Astrocyte (in vitro differentiated cells and primary cell): ENCODE measurements at regions not wholly inside any gene's neighbourhood (a gene's known extent, or its start where the extent isn't known, plus 50 kb on each side); places are given as distances from the start of the nearest gene placed in this dataset.

Source experiments
- DNase-seq: peaks from one replicate; pipeline ENCODE4 v3.0.0-alpha.2; 2010; ENCODE audit warnings: low read depth
- FAIRE-seq: peaks from 2 replicates; lab custom pipeline; 2011; peaks lifted over from hg19 to GRCh38; lab: Jason Lieb, UNC
- H2AFZ ChIP-seq: 2 replicates; pipeline ENCODE4 v1.6.0; 2012; ENCODE audit warnings: low read depth, low read length, inconsistent platforms
- H3K27ac ChIP-seq: 2 replicates; pipeline ENCODE4 v1.5.1; 2011; ENCODE audit warnings: low read depth, low read length, inconsistent platforms
- H3K27me3 ChIP-seq: 2 replicates; pipeline ENCODE4 v1.6.0; 2011; ENCODE audit warnings: low read length, inconsistent platforms; ENCODE audit not compliant: insufficient read depth
- H3K36me3 ChIP-seq: 2 replicates; pipeline ENCODE4 v1.5.1; 2011; ENCODE audit warnings: low read length, inconsistent platforms; ENCODE audit not compliant: insufficient read depth
- H3K4me1 ChIP-seq: 2 replicates; pipeline ENCODE4 v1.5.1; 2011; ENCODE audit warnings: low read length, inconsistent platforms; ENCODE audit not compliant: insufficient read depth
- H3K4me2 ChIP-seq: 2 replicates; pipeline ENCODE4 v1.6.0; 2012; ENCODE audit warnings: low read length, inconsistent platforms
- H3K4me3 ChIP-seq: 2 replicates; pipeline ENCODE4 v1.5.1; 2011; ENCODE audit warnings: low read depth, mild to moderate bottlenecking, low read length, inconsistent platforms; ENCODE audit not compliant: insufficient read depth
- H3K79me2 ChIP-seq: 2 replicates; pipeline ENCODE4 v1.6.0; 2012; ENCODE audit warnings: mild to moderate bottlenecking, low read length, inconsistent platforms; ENCODE audit not compliant: insufficient read depth
- H3K9ac ChIP-seq: 2 replicates; pipeline ENCODE4 v1.6.0; 2012; ENCODE audit warnings: mild to moderate bottlenecking, low read length, inconsistent platforms
- H3K9me3 ChIP-seq: 2 replicates; pipeline ENCODE4 v1.5.1; 2012; ENCODE audit warnings: low read depth, mild to moderate bottlenecking, low read length, inconsistent platforms; ENCODE audit not compliant: insufficient read depth
- H4K20me1 ChIP-seq: 2 replicates; pipeline ENCODE4 v1.6.0; 2012; ENCODE audit warnings: low read length, inconsistent platforms; ENCODE audit not compliant: insufficient read depth
- H3K27ac Mint-ChIP-seq: one replicate; pipeline ENCODE4 v1.8.0; 2021; ENCODE audit warnings: mild to moderate bottlenecking, mixed read lengths; ENCODE audit not compliant: unreplicated experiment
- H3K27me3 Mint-ChIP-seq: one replicate; pipeline ENCODE4 v1.8.0; 2021; ENCODE audit warnings: low read depth, mixed read lengths; ENCODE audit not compliant: unreplicated experiment
- H3K36me3 Mint-ChIP-seq: one replicate; pipeline ENCODE4 v1.8.0; 2021; ENCODE audit warnings: low read depth, mixed read lengths; ENCODE audit not compliant: unreplicated experiment
- H3K4me1 Mint-ChIP-seq: one replicate; pipeline ENCODE4 v1.8.0; 2021; ENCODE audit warnings: low read depth, mixed read lengths; ENCODE audit not compliant: unreplicated experiment
- H3K4me3 Mint-ChIP-seq: one replicate; pipeline ENCODE4 v1.8.0; 2021; ENCODE audit warnings: mild to moderate bottlenecking, moderate library complexity, mixed read lengths; ENCODE audit not compliant: unreplicated experiment
- H3K9me3 Mint-ChIP-seq: one replicate; pipeline ENCODE4 v1.8.0; 2021; ENCODE audit warnings: mild to moderate bottlenecking, mixed read lengths; ENCODE audit not compliant: unreplicated experiment
- EZH2 ChIP-seq: IDR thresholded peaks from 2 replicates; pipeline ENCODE4 v1.6.1; 2012; ENCODE audit warnings: mild to moderate bottlenecking, low read length, inconsistent platforms; ENCODE audit not compliant: insufficient read depth
- TF ChIP-seq, protein P1 (sequence below): IDR thresholded peaks from 2 replicates; pipeline ENCODE4 v1.5.1; 2011; ENCODE audit warnings: low read depth, mild to moderate bottlenecking, inconsistent platforms, low read length, moderate library complexity; ENCODE audit not compliant: insufficient read depth

GRCh38 chr2:16008331-16008850, 68.0 kb downstream of the MYCN start:
- H3K9ac ChIP-seq = no peak overlapping the region
- DNase-seq (no peak), FAIRE-seq (no peak)
- peaks cover 2% of the 10 kb centered on the region for H3K27me3 ChIP-seq
- Mint-ChIP-seq H3K36me3 (no peaks in the 10 kb centered on the region), H3K4me3 (no peak overlapping the region), H3K27me3 (peaks cover 12% of the 10 kb centered on the region), H3K9me3 (peaks cover 4% of the 10 kb centered on the region), H3K4me1 (peaks cover 4% of the 10 kb centered on the region), H3K27ac (no peak overlapping the region)
- H3K79me2 ChIP-seq = no peaks in the 10 kb centered on the region
- no peaks in the 10 kb centered on the region for H3K4me1 ChIP-seq
- no peak for TF ChIP-seq EZH2
- TF ChIP-seq, protein P1, sequence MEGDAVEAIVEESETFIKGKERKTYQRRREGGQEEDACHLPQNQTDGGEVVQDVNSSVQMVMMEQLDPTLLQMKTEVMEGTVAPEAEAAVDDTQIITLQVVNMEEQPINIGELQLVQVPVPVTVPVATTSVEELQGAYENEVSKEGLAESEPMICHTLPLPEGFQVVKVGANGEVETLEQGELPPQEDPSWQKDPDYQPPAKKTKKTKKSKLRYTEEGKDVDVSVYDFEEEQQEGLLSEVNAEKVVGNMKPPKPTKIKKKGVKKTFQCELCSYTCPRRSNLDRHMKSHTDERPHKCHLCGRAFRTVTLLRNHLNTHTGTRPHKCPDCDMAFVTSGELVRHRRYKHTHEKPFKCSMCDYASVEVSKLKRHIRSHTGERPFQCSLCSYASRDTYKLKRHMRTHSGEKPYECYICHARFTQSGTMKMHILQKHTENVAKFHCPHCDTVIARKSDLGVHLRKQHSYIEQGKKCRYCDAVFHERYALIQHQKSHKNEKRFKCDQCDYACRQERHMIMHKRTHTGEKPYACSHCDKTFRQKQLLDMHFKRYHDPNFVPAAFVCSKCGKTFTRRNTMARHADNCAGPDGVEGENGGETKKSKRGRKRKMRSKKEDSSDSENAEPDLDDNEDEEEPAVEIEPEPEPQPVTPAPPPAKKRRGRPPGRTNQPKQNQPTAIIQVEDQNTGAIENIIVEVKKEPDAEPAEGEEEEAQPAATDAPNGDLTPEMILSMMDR = no peak
- H4K20me1 ChIP-seq = no peaks in the 10 kb centered on the region
- no peaks in the 10 kb centered on the region for H3K36me3 ChIP-seq
- H3K4me3 ChIP-seq = no peak overlapping the region
- no peak overlapping the region for H3K27ac ChIP-seq
- H3K9me3 ChIP-seq = peaks cover 5% of the 10 kb centered on the region
- H3K4me2 ChIP-seq = no peak overlapping the region
- no peak overlapping the region for H2AFZ ChIP-seq

- DNase-seq = no peak
- Histone ChIP-seq H3K4me3 (no peak overlapping the region), H3K27me3 (peaks cover 2% of the 10 kb centered on the region), H4K20me1 (no peaks in the 10 kb centered on the region), H3K4me2 (no peak overlapping the region), H3K27ac (no peak overlapping the region), H3K9ac (no peak overlapping the region), H3K36me3 (no peaks in the 10 kb centered on the region), H3K9me3 (peaks cover 11% of the 10 kb centered on the region), H3K79me2 (no peaks in the 10 kb centered on the region), H3K4me1 (no peaks in the 10 kb centered on the region), H2AFZ (no peak overlapping the region)
- Mint-ChIP-seq H3K27ac (no peak overlapping the region), H3K4me1 (peaks cover 4% of the 10 kb centered on the region), H3K36me3 (no peaks in the 10 kb centered on the region), H3K27me3 (peaks cover 9% of the 10 kb centered on the region), H3K9me3 (peaks cover 8% of the 10 kb centered on the region), H3K4me3 (no peak overlapping the region)
- FAIRE-seq = no peak
- TF ChIP-seq EZH2 = no peak
- TF ChIP-seq, protein P1 = no peak
Measured at GRCh38 chr2:16007167-16007934, 67.0 kb downstream of the MYCN start.
